MG63 (cell line): ENCODE measurements at regions not wholly inside any gene's neighbourhood (a gene's known extent, or its start where the extent isn't known, plus 50 kb on each side); places are given as distances from the start of the nearest gene placed in this dataset.

ENCODE experiments used
- DNase-seq: peaks from one replicate; pipeline ENCODE4 v3.0.0-alpha.2; 2020
- H3K27me3 ChIP-seq: fragments of 250-450 bp; sonication (Bioruptor Pico); 2 replicates; pipeline ENCODE4 v1.5.1; 2020; ENCODE audit warnings: mild to moderate bottlenecking, moderate library complexity
- H3K36me3 ChIP-seq: fragments of 250-450 bp; sonication (Bioruptor Pico); 2 replicates; pipeline ENCODE4 v1.5.1; 2020; ENCODE audit warnings: mild to moderate bottlenecking, moderate library complexity
- H3K4me3 ChIP-seq: fragments of 250-450 bp; sonication (Bioruptor Pico); 2 replicates; pipeline ENCODE4 v1.5.1; 2020; ENCODE audit warnings: mild to moderate bottlenecking, moderate library complexity
- H3K9me3 ChIP-seq: fragments of 250-450 bp; sonication (Bioruptor Pico); 2 replicates; pipeline ENCODE4 v1.5.1; 2020; ENCODE audit warnings: mild to moderate bottlenecking, moderate library complexity

DNA sequence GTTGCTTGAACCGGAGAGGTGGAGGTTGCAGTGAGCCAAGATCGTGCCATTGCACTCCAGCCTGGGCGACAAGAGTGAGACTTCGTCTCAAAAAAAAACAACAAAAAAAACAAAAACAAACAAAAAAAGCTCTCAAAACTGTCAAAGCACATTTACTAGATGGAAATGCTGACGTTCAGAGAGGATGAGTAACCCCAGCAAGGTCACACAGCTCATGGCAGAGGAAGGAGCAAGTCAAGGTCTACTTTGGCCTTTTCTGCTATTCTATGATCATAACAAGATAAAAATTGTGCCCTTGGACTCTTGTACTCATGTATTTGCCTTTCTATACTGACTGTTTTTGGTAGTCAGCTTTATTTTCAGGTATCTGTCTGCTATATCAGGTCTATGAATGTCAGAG is 109.5 kb downstream of the ARL6IP6 start:
- DNase-seq, result no peak
- Histone ChIP-seq H3K4me3 (no peak overlapping the region), H3K27me3 (no peaks in the 10 kb centered on the region), H3K36me3 (no peaks in the 10 kb centered on the region), H3K9me3 (no peaks in the 10 kb centered on the region; the same call in 1 of the 2 replicates)

DNA sequence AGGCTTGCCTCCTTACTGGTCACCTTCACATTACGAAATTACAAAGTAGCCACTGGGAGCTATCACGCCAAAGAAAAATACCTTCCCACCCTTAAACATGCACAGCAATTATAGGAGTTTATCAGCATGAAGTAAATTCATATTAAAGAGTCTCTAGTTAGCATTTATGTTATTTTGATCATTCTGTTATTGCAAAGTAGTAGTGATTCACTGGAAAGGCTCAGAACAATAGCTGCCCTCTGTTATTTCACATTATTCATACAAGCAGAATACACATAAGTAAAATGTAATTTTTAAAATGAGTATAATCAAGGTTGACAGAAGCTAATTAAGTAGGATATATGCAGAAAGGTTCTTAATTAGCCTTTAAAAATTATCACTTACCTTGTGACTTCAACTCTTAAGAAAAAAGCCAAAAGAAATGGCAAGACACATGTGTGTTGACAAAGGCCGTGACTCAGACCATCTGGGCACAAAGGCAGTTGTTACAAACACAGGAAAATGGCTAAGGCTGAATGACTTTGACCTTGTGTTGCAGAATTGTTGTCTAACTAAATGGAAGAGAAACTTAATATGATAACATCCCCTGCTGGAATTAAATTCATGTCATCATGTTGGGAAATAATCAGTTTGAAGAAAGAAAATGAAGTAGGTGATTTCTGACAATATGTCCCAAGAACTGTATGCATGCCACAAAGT is 108.3 kb downstream of the ARL6IP6 start:
- Histone ChIP-seq H3K36me3 (no peaks in the 10 kb centered on the region), H3K4me3 (no peak overlapping the region), H3K27me3 (no peaks in the 10 kb centered on the region), H3K9me3 (no peaks in the 10 kb centered on the region; the same call in 1 of the 2 replicates)
- DNase-seq, result no peak

DNA sequence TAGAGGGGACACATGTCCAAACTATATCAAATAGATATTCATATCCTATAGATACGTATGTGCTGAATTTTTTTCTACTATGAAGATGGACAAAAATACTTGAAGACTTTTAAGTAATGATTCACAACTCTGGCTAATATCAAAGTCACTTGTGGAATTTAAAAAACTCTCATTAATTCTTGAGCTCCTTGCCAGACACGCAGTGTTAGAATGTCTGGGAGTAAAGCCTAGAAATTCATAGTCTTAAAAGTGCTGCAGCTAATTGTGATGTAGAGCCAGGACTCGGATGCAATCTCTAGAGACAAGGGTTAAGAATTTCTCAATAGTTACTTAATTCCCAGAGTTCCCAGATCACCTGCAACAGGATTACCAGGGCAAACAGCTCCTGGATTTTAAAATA is 107.4 kb downstream of the ARL6IP6 start:
- Histone ChIP-seq H3K4me3 (no peak overlapping the region), H3K27me3 (no peaks in the 10 kb centered on the region), H3K9me3 (no peaks in the 10 kb centered on the region; the same call in 1 of the 2 replicates), H3K36me3 (no peaks in the 10 kb centered on the region)
- no peak for DNase-seq

DNA sequence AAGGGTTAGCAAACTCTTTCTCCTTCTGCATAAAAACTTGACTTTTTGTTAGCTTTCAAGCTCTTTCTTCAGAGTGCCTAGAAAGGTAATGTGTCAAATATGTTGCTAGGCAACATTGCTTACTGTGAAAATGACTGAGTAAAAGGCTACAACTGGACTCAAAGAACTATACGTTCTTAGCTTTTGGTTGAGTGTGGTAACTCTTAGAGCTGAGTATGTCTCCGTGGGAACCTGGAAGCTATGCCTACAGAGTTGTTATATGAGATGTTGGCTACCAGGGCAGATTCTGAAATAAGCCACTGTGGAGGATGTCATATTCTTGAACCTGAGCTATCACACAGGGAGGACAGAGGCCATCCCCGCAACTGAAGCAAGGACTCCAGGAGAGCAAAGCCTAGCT is 105.5 kb downstream of the ARL6IP6 start:
- no peaks in the 10 kb centered on the region for H3K27me3 ChIP-seq
- H3K36me3 ChIP-seq, result no peaks in the 10 kb centered on the region
- no peak for DNase-seq
- H3K9me3 ChIP-seq, result no peaks in the 10 kb centered on the region; the same call in 1 of the 2 replicates
- no peak overlapping the region for H3K4me3 ChIP-seq

DNA sequence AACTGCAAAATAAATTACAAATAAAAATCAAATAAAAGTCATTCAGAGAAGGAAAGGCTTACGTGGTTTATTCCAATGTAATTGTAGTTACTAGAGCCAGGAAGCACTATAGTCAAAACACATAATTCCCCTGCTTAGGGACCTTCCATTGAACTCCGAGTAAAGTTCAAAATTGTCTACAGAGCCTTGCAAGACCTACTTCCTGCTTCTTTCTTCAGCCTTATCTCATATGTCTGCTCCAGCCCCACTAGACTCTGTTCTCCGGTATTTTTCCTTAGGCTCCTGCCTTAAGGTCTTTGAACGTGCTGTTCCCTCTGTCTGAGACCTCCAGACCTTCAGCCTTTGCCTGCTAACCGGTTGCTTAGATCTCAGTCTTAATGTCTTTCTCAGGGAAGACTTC is 104.3 kb downstream of the ARL6IP6 start:
- Histone ChIP-seq H3K36me3 (no peaks in the 10 kb centered on the region), H3K4me3 (no peak overlapping the region), H3K9me3 (no peaks in the 10 kb centered on the region), H3K27me3 (no peaks in the 10 kb centered on the region)
- DNase-seq, result no peak

DNA sequence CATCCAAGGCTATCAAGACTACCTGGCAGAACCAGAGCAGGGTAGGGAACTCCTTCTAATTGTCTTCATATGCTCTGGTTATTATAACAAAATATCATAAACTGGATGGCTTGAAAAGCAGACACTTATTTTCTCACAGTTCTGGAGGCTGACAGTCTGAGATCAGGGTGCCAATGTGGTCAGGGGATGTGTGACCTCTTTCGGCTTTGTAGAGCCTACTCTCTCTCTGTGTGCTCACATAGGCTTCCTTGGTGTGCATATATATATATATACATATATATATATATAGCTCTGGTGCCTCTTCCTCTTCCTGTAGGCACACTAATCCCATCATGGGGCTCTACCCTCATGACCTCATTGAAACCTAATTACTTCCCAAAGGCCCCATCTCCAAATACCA is 101.6 kb downstream of the ARL6IP6 start:
- DNase-seq, result no peak
- H3K4me3 ChIP-seq, result no peak overlapping the region
- H3K9me3 ChIP-seq, result no peaks in the 10 kb centered on the region
- no peaks in the 10 kb centered on the region for H3K27me3 ChIP-seq
- H3K36me3 ChIP-seq, result no peaks in the 10 kb centered on the region

DNA sequence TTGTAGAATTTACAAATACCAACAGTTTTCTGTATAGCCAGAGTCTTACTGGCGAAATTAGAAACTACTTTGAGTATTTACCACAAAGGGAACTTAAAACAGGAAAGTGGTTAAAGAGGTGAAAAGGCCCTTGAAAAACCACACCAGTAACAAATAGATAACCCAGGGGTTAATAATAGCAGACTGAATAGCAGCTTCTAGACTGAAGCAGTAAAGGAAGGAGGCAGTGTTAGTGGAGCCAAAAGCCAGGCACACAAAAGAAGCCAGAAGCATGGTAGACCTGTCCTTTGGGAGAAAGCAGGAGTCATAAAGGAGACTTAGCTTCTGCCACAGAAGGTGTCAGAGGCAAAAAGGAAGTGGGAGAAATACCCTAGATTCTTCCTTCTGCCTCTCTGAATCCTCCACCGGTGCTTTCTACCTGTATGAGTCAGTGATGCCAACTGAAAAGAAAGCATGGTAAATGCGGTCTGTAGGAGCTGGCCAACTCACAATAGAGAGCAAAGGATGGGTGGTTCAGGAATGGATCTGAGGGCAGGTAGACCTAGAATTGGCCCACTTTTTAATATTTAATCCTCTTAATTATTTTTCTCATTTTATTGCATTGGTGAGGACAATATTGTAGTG is 97.3 kb downstream of the ARL6IP6 start:
- DNase-seq, result no peak

DNA sequence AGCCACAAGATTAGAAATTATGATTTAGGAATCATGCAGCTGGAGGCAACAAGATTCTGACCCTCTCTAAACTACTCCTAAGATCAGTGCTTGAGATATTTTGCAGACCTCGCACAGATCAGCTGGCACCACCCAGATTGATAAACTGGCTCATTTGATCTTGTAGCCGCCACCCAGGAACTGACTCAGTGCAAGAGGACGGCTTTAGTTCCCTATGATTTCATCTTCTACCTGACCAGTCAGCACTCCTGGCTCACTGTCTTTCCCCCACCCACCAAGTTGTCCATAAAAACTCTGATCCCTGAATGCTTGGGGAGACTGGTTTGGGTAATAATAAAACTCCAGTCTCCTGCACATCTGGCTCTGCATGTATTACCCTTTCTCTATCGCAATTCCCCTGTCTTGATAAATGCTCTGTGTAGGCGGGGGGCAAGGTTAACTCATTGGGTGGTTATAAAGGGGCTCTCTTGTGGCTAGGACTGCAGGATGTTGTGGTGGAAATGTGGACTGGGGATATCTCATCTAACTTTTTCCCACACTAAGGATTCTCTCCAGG is 96.1 kb downstream of the ARL6IP6 start:
- Histone ChIP-seq H3K4me3 (no peak overlapping the region), H3K9me3 (no peaks in the 10 kb centered on the region; the same call in none of the 2 replicates), H3K27me3 (no peaks in the 10 kb centered on the region), H3K36me3 (no peaks in the 10 kb centered on the region)
- no peak for DNase-seq

More for the DNA sequence above, 97.3 kb downstream of the ARL6IP6 start:
- H3K9me3 ChIP-seq, result no peaks in the 10 kb centered on the region; the same call in none of the 2 replicates
- H3K36me3 ChIP-seq, result no peaks in the 10 kb centered on the region
- no peaks in the 10 kb centered on the region for H3K27me3 ChIP-seq
- no peak overlapping the region for H3K4me3 ChIP-seq

DNA sequence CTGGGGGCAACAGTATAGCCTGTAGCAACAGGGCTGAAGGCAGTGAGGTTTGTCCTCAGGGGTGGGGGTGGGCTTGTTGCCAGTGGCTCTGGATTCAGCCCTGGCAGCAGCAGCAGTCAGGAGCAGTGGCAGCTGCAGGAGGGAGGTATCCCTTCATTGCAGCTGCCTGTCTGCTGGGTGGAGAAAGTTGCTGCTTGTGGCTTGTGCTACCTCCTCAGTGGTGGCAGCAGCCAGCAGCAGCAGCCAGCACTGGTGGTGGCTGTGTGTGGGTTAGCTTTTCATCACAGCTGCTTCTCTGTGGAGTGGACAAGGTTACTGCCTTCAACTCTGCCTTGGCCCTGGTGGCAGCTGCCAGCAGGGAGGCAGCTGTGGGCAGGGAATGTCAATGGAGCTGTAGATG is 94.9 kb downstream of the ARL6IP6 start:
- no peaks in the 10 kb centered on the region for H3K27me3 ChIP-seq
- no peaks in the 10 kb centered on the region for H3K36me3 ChIP-seq
- DNase-seq, result no peak
- H3K4me3 ChIP-seq, result no peak overlapping the region
- no peaks in the 10 kb centered on the region; the same call in none of the 2 replicates for H3K9me3 ChIP-seq
